HEK293 (cell line): ENCODE measurements at regions not wholly inside any gene's neighbourhood (a gene's known extent, or its start where the extent isn't known, plus 50 kb on each side); places are given as distances from the start of the nearest gene placed in this dataset.

Experiments used
- CTCF ChIA-PET: fragments of 350-600 bp; formaldehyde crosslinking; extraction: SDS; loops from one replicate; lab custom pipeline; 2021; ENCODE audit warnings: antibody characterized with exemption; lab: Yijun Ruan, JAX
- POLR2A ChIA-PET: fragments of 300-600 bp; formaldehyde crosslinking; extraction: SDS; loops from one replicate; lab custom pipeline; 2020; ENCODE audit warnings: antibody characterized with exemption, inconsistent platforms; lab: Yijun Ruan, JAX
- H3K27ac ChIP-seq: fragments of 200-500 bp; sonication (Bioruptor generic); 2 replicates; pipeline ENCODE4 v1.5.1; 2014; ENCODE audit warnings: low read depth, low read length, control low read depth, inconsistent platforms; ENCODE audit errors: extremely low read depth
- H3K36me3 ChIP-seq, 2 experiments: fragments of 200-500 bp in 1 of 2; sonication (Bioruptor generic) in 1 of 2; 1 replicate in 1 of 2; 2 replicates in 1 of 2; pipeline ENCODE4 v1.5.1; 2014 to 2017; ENCODE audit warnings: inconsistent platforms in 2 of 2, low read length in 2 of 2; ENCODE audit not compliant: control insufficient read depth in 2 of 2, insufficient read depth in 1 of 2
- H3K4me1 ChIP-seq: fragments of 200-500 bp; sonication (Bioruptor generic); 2 replicates; pipeline ENCODE4 v1.5.1; 2014; ENCODE audit warnings: mild to moderate bottlenecking, low read length, inconsistent platforms; ENCODE audit not compliant: control insufficient read depth, insufficient read depth
- H3K4me3 ChIP-seq: 2 replicates; pipeline ENCODE4 v1.5.1; 2011; ENCODE audit warnings: low read depth, mild to moderate bottlenecking, control low read depth, low read length, moderate library complexity
- H3K9me3 ChIP-seq: fragments of 200-500 bp; sonication (Bioruptor generic); 2 replicates; pipeline ENCODE4 v1.5.1; 2014; ENCODE audit warnings: low read depth, low read length, inconsistent platforms; ENCODE audit not compliant: control insufficient read depth, insufficient read depth
- ATF2 ChIP-seq: fragments of 450-650 bp; formaldehyde crosslinking; IDR thresholded peaks from 2 replicates; pipeline ENCODE4 v1.5.1; 2016; ENCODE audit warnings: missing biosample characterization, missing genetic modification characterization, low read depth
- GFI1B ChIP-seq: fragments of 450-650 bp; formaldehyde crosslinking; IDR thresholded peaks from 2 replicates; pipeline ENCODE4 v1.5.1; 2016; ENCODE audit warnings: missing biosample characterization, missing genetic modification characterization
- GLIS1 ChIP-seq: fragments of 450-650 bp; formaldehyde crosslinking; IDR thresholded peaks from 2 replicates; pipeline ENCODE4 v1.5.1; 2016; ENCODE audit warnings: missing biosample characterization, missing genetic modification characterization
- HOXA7 ChIP-seq: sonication (generic); formaldehyde crosslinking; IDR thresholded peaks from 2 replicates; pipeline ENCODE4 v1.8.1; 2022; ENCODE audit warnings: missing genetic modification reagents, borderline replicate concordance
- MEIS1 ChIP-seq: sonication (generic); formaldehyde crosslinking; IDR thresholded peaks from 2 replicates; pipeline ENCODE4 v1.8.1; 2022; ENCODE audit warnings: missing genetic modification reagents, mild to moderate bottlenecking, borderline replicate concordance
- REPIN1 ChIP-seq: fragments of 450-650 bp; formaldehyde crosslinking; IDR thresholded peaks from 2 replicates; pipeline ENCODE4 v1.5.1; 2017; ENCODE audit warnings: missing biosample characterization, missing genetic modification characterization, low read depth
- SP7 ChIP-seq: fragments of 450-650 bp; formaldehyde crosslinking; IDR thresholded peaks from 2 replicates; pipeline ENCODE4 v1.5.1; 2016; ENCODE audit warnings: missing biosample characterization, missing genetic modification characterization
- WT1 ChIP-seq: fragments of 450-650 bp; formaldehyde crosslinking; IDR thresholded peaks from 2 replicates; pipeline ENCODE4 v1.5.1; 2016; ENCODE audit warnings: missing biosample characterization, missing genetic modification characterization
- ZIC2 ChIP-seq: fragments of 450-650 bp; formaldehyde crosslinking; IDR thresholded peaks from 2 replicates; pipeline ENCODE4 v1.5.1; 2016; ENCODE audit warnings: missing biosample characterization, missing genetic modification characterization
- ZNF175 ChIP-seq: fragments of 450-650 bp; formaldehyde crosslinking; IDR thresholded peaks from 2 replicates; pipeline ENCODE4 v1.5.1; 2016; ENCODE audit warnings: missing biosample characterization, missing genetic modification characterization
- ZNF248 ChIP-seq: fragments of 450-650 bp; formaldehyde crosslinking; IDR thresholded peaks from 2 replicates; pipeline ENCODE4 v1.5.1; 2017; ENCODE audit warnings: missing biosample characterization, missing genetic modification characterization
- ZNF354C ChIP-seq: fragments of 450-650 bp; formaldehyde crosslinking; IDR thresholded peaks from 2 replicates; pipeline ENCODE4 v1.5.1; 2016; ENCODE audit warnings: missing biosample characterization, missing genetic modification characterization, low read depth, borderline replicate concordance
- ZNF404 ChIP-seq: fragments of 450-650 bp; formaldehyde crosslinking; IDR thresholded peaks from 2 replicates; pipeline ENCODE4 v1.5.1; 2017; ENCODE audit warnings: missing biosample characterization, missing genetic modification characterization
- ZNF514 ChIP-seq: fragments of 450-650 bp; formaldehyde crosslinking; IDR thresholded peaks from 2 replicates; pipeline ENCODE4 v1.5.1; 2016; ENCODE audit warnings: missing biosample characterization, missing genetic modification characterization
- ZNF555 ChIP-seq: fragments of 450-650 bp; formaldehyde crosslinking; conservative IDR thresholded peaks from 2 replicates; pipeline ENCODE4 v1.5.1; 2017; ENCODE audit warnings: missing biosample characterization, mild to moderate bottlenecking, missing genetic modification characterization, inconsistent platforms
- ZNF623 ChIP-seq: fragments of 450-650 bp; formaldehyde crosslinking; IDR thresholded peaks from 2 replicates; pipeline ENCODE4 v1.5.1; 2016; ENCODE audit warnings: missing biosample characterization, missing genetic modification characterization
- ZNF626 ChIP-seq: fragments of 450-650 bp; sonication (Bioruptor Pico); formaldehyde crosslinking; IDR thresholded peaks from 2 replicates; pipeline ENCODE4 v1.5.1; 2018; ENCODE audit warnings: missing biosample characterization, missing genetic modification characterization, inconsistent platforms
- ZNF670 ChIP-seq: fragments of 450-650 bp; formaldehyde crosslinking; IDR thresholded peaks from 2 replicates; pipeline ENCODE4 v1.5.1; 2016; ENCODE audit warnings: missing biosample characterization, missing genetic modification characterization, low read depth
- ZNF677 ChIP-seq: fragments of 450-650 bp; IDR thresholded peaks from 2 replicates; pipeline ENCODE4 v1.5.0; 2018; ENCODE audit warnings: missing biosample characterization, mild to moderate bottlenecking, missing genetic modification characterization, moderate library complexity
- ZNF704 ChIP-seq: fragments of 450-650 bp; formaldehyde crosslinking; IDR thresholded peaks from 2 replicates; pipeline ENCODE4 v1.5.1; 2016; ENCODE audit warnings: missing biosample characterization, missing genetic modification characterization
- ZNF768 ChIP-seq: fragments of 450-650 bp; formaldehyde crosslinking; IDR thresholded peaks from 2 replicates; pipeline ENCODE4 v1.5.1; 2018; ENCODE audit warnings: missing biosample characterization, mild to moderate bottlenecking, missing genetic modification characterization
- ZNF777 ChIP-seq: fragments of 450-650 bp; formaldehyde crosslinking; IDR thresholded peaks from 2 replicates; pipeline ENCODE4 v1.5.1; 2017; ENCODE audit warnings: missing biosample characterization, missing genetic modification characterization, borderline replicate concordance
- TF ChIP-seq, protein P1 (sequence below): fragments of 450-650 bp; formaldehyde crosslinking; IDR thresholded peaks from 2 replicates; pipeline ENCODE4 v1.5.1; 2016; ENCODE audit warnings: missing biosample characterization, missing genetic modification characterization
- TF ChIP-seq, protein P2 (sequence below): fragments of 450-650 bp; formaldehyde crosslinking; IDR thresholded peaks from 2 replicates; pipeline ENCODE4 v1.5.1; 2016; ENCODE audit warnings: missing biosample characterization, missing genetic modification characterization, low read depth

DNA sequence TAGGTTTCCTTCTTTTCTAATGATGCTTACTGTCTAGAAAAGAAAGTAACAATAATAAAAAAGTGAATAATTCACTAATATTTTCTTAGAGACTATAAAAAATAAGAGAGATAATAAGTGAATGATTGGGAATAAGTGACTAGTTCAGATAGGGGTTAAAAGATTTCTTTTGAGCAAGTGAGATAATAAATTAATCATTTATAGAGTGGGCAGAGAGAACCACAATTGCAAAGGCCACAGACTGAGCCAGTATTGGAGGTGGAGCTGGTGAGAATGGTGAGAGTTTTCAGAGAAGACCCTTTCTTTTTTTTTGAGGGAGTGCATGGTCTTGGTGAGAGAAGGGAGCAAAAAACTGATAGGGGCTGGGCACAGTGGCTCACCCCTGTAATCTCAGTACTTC, 159.1 kb upstream of the SALL1 start:
- ChIA-PET CTCF (no interaction called here), POLR2A (no interaction called here)
- Histone ChIP-seq H3K36me3 (no peaks in the 10 kb centered on the region), H3K4me3 (no peak overlapping the region), H3K9me3 (no peaks in the 10 kb centered on the region), H3K27ac (no peak overlapping the region), H3K4me1 (no peaks in the 10 kb centered on the region)
- no peak for TF ChIP-seq ZNF404 (tag by site-specific recombination)
- TF ChIP-seq SP7 (tag by site-specific recombination): no peak
- TF ChIP-seq ZNF768 (tag by site-specific recombination): no peak
- no peak for TF ChIP-seq ZNF670 (tag by site-specific recombination)
- no peak for TF ChIP-seq ATF2 (tag by site-specific recombination)
- TF ChIP-seq GLIS1 (tag by site-specific recombination): no peak
- no peak for TF ChIP-seq WT1 (tag by site-specific recombination)
- no peak for TF ChIP-seq ZIC2 (tag by site-specific recombination)
- TF ChIP-seq ZNF354C (tag by site-specific recombination): no peak
- TF ChIP-seq ZNF704 (tag by site-specific recombination): no peak
- TF ChIP-seq ZNF555 (tag by site-specific recombination): no peak
- no peak for TF ChIP-seq MEIS1 (CRISPR knock-in tag)
- TF ChIP-seq ZNF514: no peak

DNA sequence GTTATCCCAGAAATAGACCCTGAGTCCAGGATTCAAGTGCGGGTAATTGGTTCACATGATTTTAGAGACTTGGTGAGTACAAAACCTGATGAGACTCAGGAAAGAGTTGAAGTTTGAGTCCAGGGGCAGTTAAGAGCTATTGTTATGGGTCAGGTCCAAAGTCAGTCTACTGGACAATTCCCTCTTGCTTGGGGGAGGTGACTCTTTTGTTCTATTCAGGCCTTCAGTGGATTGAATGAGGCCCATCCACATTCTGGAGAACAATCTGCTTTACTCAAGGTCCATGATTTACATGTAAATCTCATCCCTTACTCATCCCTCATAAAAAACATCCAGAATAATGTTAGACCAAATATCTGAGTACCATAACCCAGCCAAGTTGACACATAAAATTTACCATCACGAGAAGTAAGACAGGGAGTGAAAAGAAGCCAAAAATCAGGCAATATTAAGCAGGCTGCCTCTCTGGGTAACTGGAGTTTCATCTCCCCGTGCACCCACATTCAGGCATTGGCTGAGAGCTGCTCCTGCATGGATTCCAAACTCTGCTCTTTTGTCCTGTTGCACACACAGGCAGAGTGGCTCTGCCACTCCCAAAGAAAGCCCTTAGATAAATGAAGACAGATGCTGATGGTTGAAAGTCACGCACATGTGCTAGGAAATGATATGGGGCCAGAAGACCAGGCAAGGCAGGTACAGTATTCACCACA, 156.0 kb upstream of the SALL1 start:
- no peaks in the 10 kb centered on the region for H3K9me3 ChIP-seq
- TF ChIP-seq ZNF248: no peak
- no peak for TF ChIP-seq ZNF670 (tag by site-specific recombination)
- no peak for TF ChIP-seq GFI1B (tag by site-specific recombination)
- TF ChIP-seq, protein P1, sequence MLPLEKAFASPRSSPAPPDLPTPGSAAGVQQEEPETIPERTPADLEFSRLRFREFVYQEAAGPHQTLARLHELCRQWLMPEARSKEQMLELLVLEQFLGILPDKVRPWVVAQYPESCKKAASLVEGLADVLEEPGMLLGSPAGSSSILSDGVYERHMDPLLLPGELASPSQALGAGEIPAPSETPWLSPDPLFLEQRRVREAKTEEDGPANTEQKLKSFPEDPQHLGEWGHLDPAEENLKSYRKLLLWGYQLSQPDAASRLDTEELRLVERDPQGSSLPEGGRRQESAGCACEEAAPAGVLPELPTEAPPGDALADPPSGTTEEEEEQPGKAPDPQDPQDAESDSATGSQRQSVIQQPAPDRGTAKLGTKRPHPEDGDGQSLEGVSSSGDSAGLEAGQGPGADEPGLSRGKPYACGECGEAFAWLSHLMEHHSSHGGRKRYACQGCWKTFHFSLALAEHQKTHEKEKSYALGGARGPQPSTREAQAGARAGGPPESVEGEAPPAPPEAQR (tag by site-specific recombination): no peak
- no peak for TF ChIP-seq REPIN1 (tag by site-specific recombination)
- TF ChIP-seq ZNF626 (tag by site-specific recombination): no peak
- TF ChIP-seq, protein P2, sequence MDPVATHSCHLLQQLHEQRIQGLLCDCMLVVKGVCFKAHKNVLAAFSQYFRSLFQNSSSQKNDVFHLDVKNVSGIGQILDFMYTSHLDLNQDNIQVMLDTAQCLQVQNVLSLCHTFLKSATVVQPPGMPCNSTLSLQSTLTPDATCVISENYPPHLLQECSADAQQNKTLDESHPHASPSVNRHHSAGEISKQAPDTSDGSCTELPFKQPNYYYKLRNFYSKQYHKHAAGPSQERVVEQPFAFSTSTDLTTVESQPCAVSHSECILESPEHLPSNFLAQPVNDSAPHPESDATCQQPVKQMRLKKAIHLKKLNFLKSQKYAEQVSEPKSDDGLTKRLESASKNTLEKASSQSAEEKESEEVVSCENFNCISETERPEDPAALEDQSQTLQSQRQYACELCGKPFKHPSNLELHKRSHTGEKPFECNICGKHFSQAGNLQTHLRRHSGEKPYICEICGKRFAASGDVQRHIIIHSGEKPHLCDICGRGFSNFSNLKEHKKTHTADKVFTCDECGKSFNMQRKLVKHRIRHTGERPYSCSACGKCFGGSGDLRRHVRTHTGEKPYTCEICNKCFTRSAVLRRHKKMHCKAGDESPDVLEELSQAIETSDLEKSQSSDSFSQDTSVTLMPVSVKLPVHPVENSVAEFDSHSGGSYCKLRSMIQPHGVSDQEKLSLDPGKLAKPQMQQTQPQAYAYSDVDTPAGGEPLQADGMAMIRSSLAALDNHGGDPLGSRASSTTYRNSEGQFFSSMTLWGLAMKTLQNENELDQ (tag by site-specific recombination): no peak
- TF ChIP-seq HOXA7: no peak
- no peak for TF ChIP-seq ZNF175 (tag by site-specific recombination)
- no peak for TF ChIP-seq ZNF677 (tag by site-specific recombination)
- TF ChIP-seq ZNF623 (tag by site-specific recombination): no peak
- TF ChIP-seq ZNF777 (tag by site-specific recombination): no peak
- TF ChIP-seq, all 188 proteins: peak for 0
- no peaks in the 10 kb centered on the region for H3K36me3 ChIP-seq
- H3K27ac ChIP-seq: no peak overlapping the region
- POLR2A ChIA-PET: no interaction called here
- no peak overlapping the region for H3K4me3 ChIP-seq
- CTCF ChIA-PET: no interaction called here
- H3K4me1 ChIP-seq: no peaks in the 10 kb centered on the region
